GM18507 (cell line): ENCODE measurements at regions not wholly inside any gene's neighbourhood (a gene's known extent, or its start where the extent isn't known, plus 50 kb on each side); places are given as distances from the start of the nearest gene placed in this dataset.
"Not testable (repeated sequence)": the region's sequence is repeated elsewhere in the genome, so short reads cannot be mapped to it uniquely, and the experiment has no call there.

Source experiments
- DNase-seq: peaks from one replicate; pipeline ENCODE4 v3.0.0; 2011; ENCODE audit warnings: low read depth; ENCODE audit not compliant: insufficient read length; ENCODE audit errors: extremely low spot score
- FAIRE-seq: peaks from 2 replicates; lab custom pipeline; 2011; peaks lifted over from hg19 to GRCh38; lab: Jason Lieb, UNC

- DNase-seq (no peak), FAIRE-seq (peak; percentile 59)
Observed at GRCh38 chr5:112532654-112533360, 113.7 kb upstream of the EPB41L4A start.

GRCh38 chr5:112533362-112533761, 114.3 kb upstream of the EPB41L4A start:
- DNase-seq (no peak), FAIRE-seq (no peak)

GRCh38 chr5:112534067-112534583, 115.0 kb upstream of the EPB41L4A start:
- FAIRE-seq = no peak

GRCh38 chr5:112534611-112535255, 115.7 kb upstream of the EPB41L4A start:
- peak; percentile 38 for FAIRE-seq
- DNase-seq = no peak

More at GRCh38 chr5:112534067-112534583, 115.0 kb upstream of the EPB41L4A start:
- no peak for DNase-seq

- DNase-seq = no peak
- no peak for FAIRE-seq
Observed at GRCh38 chr5:112535356-112535755, 116.3 kb upstream of the EPB41L4A start.

GRCh38 chr5:112544558-112544957, 125.5 kb upstream of the EPB41L4A start:
- not testable (repeated sequence) for DNase-seq, FAIRE-seq

- DNase-seq (no peak), FAIRE-seq (no peak)
Observed at GRCh38 chr5:112546946-112547592, 128.0 kb upstream of the EPB41L4A start.

GRCh38 chr5:112548246-112548881, 129.3 kb upstream of the EPB41L4A start:
- no peak for DNase-seq

GRCh38 chr5:112549127-112549526, 130.1 kb upstream of the EPB41L4A start:
- no peak for DNase-seq
- peak; percentile 71 for FAIRE-seq

More at GRCh38 chr5:112548246-112548881, 129.3 kb upstream of the EPB41L4A start:
- FAIRE-seq = no peak

GRCh38 chr5:112549605-112550166, 130.6 kb upstream of the EPB41L4A start:
- DNase-seq (no peak), FAIRE-seq (no peak)

GRCh38 chr5:112551419-112552032, 132.4 kb upstream of the EPB41L4A start:
- peak; percentile 88 for FAIRE-seq
- DNase-seq = peak; percentile 28

GRCh38 chr5:112552216-112552615, 133.1 kb upstream of the EPB41L4A start:
- DNase-seq (no peak), FAIRE-seq (no peak)

- DNase-seq (no peak), FAIRE-seq (no peak)
Observed at GRCh38 chr5:112552791-112553190, 133.7 kb upstream of the EPB41L4A start.

- FAIRE-seq (no peak), DNase-seq (no peak)
Observed at GRCh38 chr5:112554101-112554977, 135.3 kb upstream of the EPB41L4A start.

GRCh38 chr5:112555197-112555596, 136.1 kb upstream of the EPB41L4A start:
- no peak for DNase-seq
- no peak for FAIRE-seq

- DNase-seq (no peak), FAIRE-seq (no peak)
Observed at GRCh38 chr5:112555691-112556090, 136.6 kb upstream of the EPB41L4A start.

GRCh38 chr5:112559501-112559900, 140.4 kb upstream of the EPB41L4A start:
- not testable (repeated sequence) for FAIRE-seq, DNase-seq

GRCh38 chr5:112560371-112560770, 141.3 kb upstream of the EPB41L4A start:
- no peak for FAIRE-seq
- no peak for DNase-seq
